ENCODE measurements at regions not wholly inside any gene's neighbourhood (a gene's known extent, or its start where the extent isn't known, plus 50 kb on each side); places are given as distances from the start of the nearest gene placed in this dataset.

GRCh38 chr5:167061695-167062094, 1229.8 kb upstream of the WWC1 start:
- TF ChIP-seq CTCF (IDR thresholded peaks at IDR 0.05; ENCODE audit: borderline replicate concordance, insufficient read depth, low read depth, low read length), result no peak
- no peak overlapping the region for H3K4me3 ChIP-seq (ENCODE audit: low read depth, low read length)

GRCh38 chr5:167063116-167063515, 1228.3 kb upstream of the WWC1 start:
- no peak overlapping the region for H3K4me3 ChIP-seq (ENCODE audit: low read depth, low read length)
- no peak for TF ChIP-seq CTCF (IDR thresholded peaks at IDR 0.05; ENCODE audit: borderline replicate concordance, insufficient read depth, low read depth, low read length)

DNA sequence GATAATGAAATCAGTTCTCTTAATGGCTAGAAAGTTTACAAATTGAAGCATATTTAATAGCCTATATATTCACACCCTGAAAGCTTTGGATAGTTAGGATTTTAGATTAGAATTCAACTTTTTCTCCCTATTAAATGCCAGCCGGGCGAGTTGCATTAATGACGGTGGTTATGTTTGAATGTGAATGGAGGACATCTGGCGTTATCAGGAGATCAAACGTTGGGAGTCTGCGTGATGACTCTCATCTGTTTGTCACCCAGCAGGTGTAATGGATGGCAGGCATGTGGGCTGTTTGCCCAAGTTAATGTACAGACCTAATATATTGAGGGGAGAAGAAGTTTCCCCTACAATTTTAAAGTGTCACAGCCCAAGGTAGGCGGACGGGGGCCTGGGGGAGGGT, 1227.7 kb upstream of the WWC1 start:
- H3K4me3 ChIP-seq (ENCODE audit: low read depth, low read length), result no peak overlapping the region
- no peak for TF ChIP-seq CTCF (IDR thresholded peaks at IDR 0.05; ENCODE audit: borderline replicate concordance, insufficient read depth, low read depth, low read length)

DNA sequence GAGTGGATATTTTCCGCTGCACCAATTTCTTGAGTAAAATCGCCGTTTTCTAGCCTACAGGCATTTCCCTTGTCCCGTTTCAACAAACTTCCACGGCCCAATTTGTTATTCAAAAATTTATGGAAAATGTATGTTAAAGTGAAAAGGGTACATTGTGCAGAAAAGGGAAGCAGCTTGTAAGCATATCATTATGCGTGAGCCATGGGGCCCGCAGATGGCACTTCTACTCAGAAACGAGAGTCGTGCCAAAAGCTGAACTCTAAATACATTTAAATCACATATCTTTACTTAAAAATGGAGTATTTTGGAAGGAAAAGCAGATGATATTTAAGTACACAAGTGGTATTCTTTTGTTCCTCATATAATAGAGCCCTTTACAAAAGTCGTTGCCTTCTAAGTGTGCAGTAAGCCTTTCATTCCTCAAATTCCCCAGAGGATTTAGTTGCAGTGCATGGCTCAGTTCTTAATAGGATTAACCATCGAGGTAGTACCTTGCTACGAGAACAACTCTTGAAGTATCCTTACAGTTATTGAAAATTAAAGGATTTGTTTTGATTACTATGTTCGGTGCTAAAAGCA, 1227.2 kb upstream of the WWC1 start:
- no peak overlapping the region for H3K4me3 ChIP-seq (ENCODE audit: low read depth, low read length)
- no peak for TF ChIP-seq CTCF (IDR thresholded peaks at IDR 0.05; ENCODE audit: borderline replicate concordance, insufficient read depth, low read depth, low read length)

- no peak for TF ChIP-seq CTCF (IDR thresholded peaks at IDR 0.05; ENCODE audit: borderline replicate concordance, insufficient read depth, low read depth, low read length)
- no peak overlapping the region for H3K4me3 ChIP-seq (ENCODE audit: low read depth, low read length)
Measured at GRCh38 chr5:167065794-167066193, 1225.7 kb upstream of the WWC1 start.

DNA sequence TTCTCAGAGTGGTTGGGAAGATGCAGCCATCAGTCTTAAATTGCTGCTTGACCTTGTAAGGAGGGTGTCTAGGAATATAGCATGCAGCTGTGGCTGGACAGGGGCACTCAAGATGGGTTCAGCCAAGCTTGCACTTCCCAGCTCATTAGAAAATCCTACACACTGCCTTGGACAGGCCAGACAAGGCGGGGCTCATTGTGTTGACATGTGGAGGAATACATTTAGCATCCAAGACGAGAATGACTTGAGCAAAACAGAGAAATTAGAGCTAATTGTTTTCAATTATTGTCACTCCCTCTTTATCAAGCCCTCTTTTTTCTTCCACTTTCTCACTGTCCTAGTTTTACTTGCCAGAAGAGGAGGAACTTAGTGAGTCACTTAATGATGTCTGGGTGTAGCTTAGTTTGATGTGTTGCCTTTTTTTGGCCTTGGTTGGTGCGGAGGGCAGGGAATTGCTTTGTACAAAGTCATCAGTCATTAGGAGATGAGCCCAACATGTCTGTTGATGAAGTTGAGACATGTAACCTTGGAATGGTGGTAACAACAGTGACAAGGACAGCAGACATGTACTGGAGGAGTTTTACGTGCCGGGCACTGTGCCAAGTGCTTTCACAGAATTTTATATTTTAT, 1219.3 kb upstream of the WWC1 start:
- no peak for TF ChIP-seq CTCF (IDR thresholded peaks at IDR 0.05; ENCODE audit: borderline replicate concordance, insufficient read depth, low read depth, low read length)
- no peak overlapping the region for H3K4me3 ChIP-seq (ENCODE audit: low read depth, low read length)

DNA sequence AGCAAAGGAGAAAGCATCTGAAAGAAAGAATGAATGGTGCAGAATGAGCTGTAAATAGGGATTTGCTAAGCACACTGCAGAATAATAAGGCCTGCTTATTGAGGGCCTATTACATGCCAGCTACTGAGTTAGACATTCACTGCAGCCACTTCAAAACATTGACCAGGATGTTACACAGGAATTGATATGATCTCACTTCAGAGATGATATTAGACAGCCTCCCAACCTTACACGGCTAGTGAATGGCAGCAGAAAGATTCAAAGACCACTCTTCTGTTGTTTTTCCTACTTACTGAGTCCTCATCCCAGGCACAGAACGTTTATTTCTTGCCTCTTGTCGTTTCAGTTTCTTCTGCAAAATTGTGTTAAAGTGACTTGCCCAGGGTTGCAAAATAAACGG, 1209.9 kb upstream of the WWC1 start:
- TF ChIP-seq CTCF (IDR thresholded peaks at IDR 0.05; ENCODE audit: borderline replicate concordance, insufficient read depth, low read depth, low read length), result no peak
- no peak overlapping the region for H3K4me3 ChIP-seq (ENCODE audit: low read depth, low read length)

Measured in GM12875 (cell line).